ENCODE measurements at regions not wholly inside any gene's neighbourhood (a gene's known extent, or its start where the extent isn't known, plus 50 kb on each side); places are given as distances from the start of the nearest gene placed in this dataset.
A peak's percentile ranks its signal among the peaks of the same experiment; 100 is the strongest.

GRCh38 chr1:17907999-17908398 is 152.9 kb downstream of the ACTL8 start:
- no peak for DNase-seq

- no peak for DNase-seq
Observed at GRCh38 chr1:17908945-17909344, 153.8 kb downstream of the ACTL8 start.

- peak; percentile 34 for DNase-seq
Observed at GRCh38 chr1:17909634-17910033, 154.5 kb downstream of the ACTL8 start.

GRCh38 chr1:17911791-17912190 is 156.7 kb downstream of the ACTL8 start:
- DNase-seq = no peak

GRCh38 chr1:17912491-17912890 is 157.4 kb downstream of the ACTL8 start:
- no peak for DNase-seq

GRCh38 chr1:17913326-17914115 is 158.4 kb downstream of the ACTL8 start:
- no peak for DNase-seq

- DNase-seq = no peak
Observed at GRCh38 chr1:17914131-17914530, 159.0 kb downstream of the ACTL8 start.

- DNase-seq = no peak
Observed at GRCh38 chr1:17914987-17915386, 159.9 kb downstream of the ACTL8 start.

- no peak for DNase-seq
Observed at GRCh38 chr1:17915511-17916197, 160.5 kb downstream of the ACTL8 start.

GRCh38 chr1:17916702-17917101 is 161.6 kb downstream of the ACTL8 start:
- DNase-seq = no peak

GRCh38 chr1:17919525-17920439 is 164.6 kb downstream of the ACTL8 start:
- peak; percentile 39 for DNase-seq

GRCh38 chr1:17920881-17921640 is 165.9 kb downstream of the ACTL8 start:
- no peak for DNase-seq

GRCh38 chr1:17922833-17923232 is 167.7 kb downstream of the ACTL8 start:
- peak; percentile 61 for DNase-seq

- peak; percentile 23 for DNase-seq
Observed at GRCh38 chr1:17923666-17924065, 168.5 kb downstream of the ACTL8 start.

- DNase-seq = no peak
Observed at GRCh38 chr1:17924578-17924977, 169.4 kb downstream of the ACTL8 start.

- no peak for DNase-seq
Observed at GRCh38 chr1:17925290-17926237, 170.4 kb downstream of the ACTL8 start.

- DNase-seq = no peak
Observed at GRCh38 chr1:17926906-17927305, 171.8 kb downstream of the ACTL8 start.

- DNase-seq = no peak
Observed at GRCh38 chr1:17927952-17928351, 172.8 kb downstream of the ACTL8 start.

GRCh38 chr1:17929224-17929623 is 174.1 kb downstream of the ACTL8 start:
- DNase-seq = peak; percentile 33

- no peak for DNase-seq
Observed at GRCh38 chr1:17930635-17931034, 175.5 kb downstream of the ACTL8 start.

- DNase-seq = no peak
Observed at GRCh38 chr1:17932164-17932563, 175.4 kb upstream of the IGSF21 start.
